Upper lobe of left lung (tissue), 6 donors: ENCODE measurements at regions not wholly inside any gene's neighbourhood (a gene's known extent, or its start where the extent isn't known, plus 50 kb on each side); places are given as distances from the start of the nearest gene placed in this dataset.

Experiments used
- ATAC-seq, 2 donors: fragments of 200-7000 bp; cut with Tn5 transposase; one replicate each; pipeline ENCODE4 v1.9.1; 2022; ENCODE audit warnings: mild to moderate bottlenecking in 2 of 2, moderate library complexity in 2 of 2; ENCODE audit not compliant: low FRiP score in 2 of 2
- DNase-seq, 2 donors: peaks; one replicate each; pipeline ENCODE4 v3.0.0-alpha.2; 2019 to 2020
- H3K27ac ChIP-seq, 4 donors: fragments of 200-600 bp; sonication (generic); one replicate each; pipeline ENCODE4 v1.5.1; 2016 to 2019
- H3K27me3 ChIP-seq, 4 donors: fragments of 200-600 bp; sonication (generic); one replicate each; pipeline ENCODE4 v1.5.1; 2017 to 2019
- H3K36me3 ChIP-seq, 4 donors: fragments of 200-600 bp; sonication (generic); one replicate each; pipeline ENCODE4 v1.5.1; 2016 to 2019
- H3K4me1 ChIP-seq, 4 donors: fragments of 200-600 bp; sonication (generic); one replicate each; pipeline ENCODE4 v1.5.1; 2018 to 2019
- H3K4me3 ChIP-seq, 4 donors: fragments of 200-600 bp; sonication (generic); one replicate each; pipeline ENCODE4 v1.5.1; 2017 to 2019; ENCODE audit warnings: mild to moderate bottlenecking in 2 of 4, moderate library complexity in 1 of 4
- H3K9me3 ChIP-seq, 4 donors: fragments of 200-600 bp; sonication (generic); one replicate each; pipeline ENCODE4 v1.5.1; 2018 to 2019
- EP300 ChIP-seq, 4 donors: sonication (generic); formaldehyde crosslinking; IDR thresholded peaks; one replicate each; pipeline ENCODE4 v1.5.1; 2017; ENCODE audit warnings: antibody characterized with exemption in 4 of 4, control low read depth in 2 of 4
- POLR2A ChIP-seq, 4 donors: fragments of 450-650 bp; IDR thresholded peaks; one replicate each; pipeline ENCODE4 v1.5.1; 2016 to 2017; ENCODE audit warnings: antibody characterized with exemption in 4 of 4, mild to moderate bottlenecking in 2 of 4
- POLR2AphosphoS5 ChIP-seq, 2 donors: sonication (generic); formaldehyde crosslinking; IDR thresholded peaks; one replicate each; pipeline ENCODE4 v1.5.1; 2017; ENCODE audit warnings: antibody characterized with exemption in 2 of 2
- WGBS, 2 donors: methylation state at CpG; one replicate each; pipeline ENCODE4 v1.1.5; 2017 to 2018; 5-methylcytosine and 5-hydroxymethylcytosine counted together
- TF ChIP-seq, protein P1 (sequence below), 6 experiments: fragments of 450-650 bp in 4 of 6; fragments of 200-600 bp in 2 of 6; sonication (generic) in 2 of 6; IDR thresholded peaks; one replicate each; pipeline ENCODE4 v1.5.1; 2016 to 2019; ENCODE audit warnings: antibody characterized with exemption in 6 of 6
- donor health status: DM: no; HTN: no; CAD: no; lungs with moderate emphysema.
- donor health status: DM: no; HTN: yes; CAD: no; lungs with severe emphysema.

DNA sequence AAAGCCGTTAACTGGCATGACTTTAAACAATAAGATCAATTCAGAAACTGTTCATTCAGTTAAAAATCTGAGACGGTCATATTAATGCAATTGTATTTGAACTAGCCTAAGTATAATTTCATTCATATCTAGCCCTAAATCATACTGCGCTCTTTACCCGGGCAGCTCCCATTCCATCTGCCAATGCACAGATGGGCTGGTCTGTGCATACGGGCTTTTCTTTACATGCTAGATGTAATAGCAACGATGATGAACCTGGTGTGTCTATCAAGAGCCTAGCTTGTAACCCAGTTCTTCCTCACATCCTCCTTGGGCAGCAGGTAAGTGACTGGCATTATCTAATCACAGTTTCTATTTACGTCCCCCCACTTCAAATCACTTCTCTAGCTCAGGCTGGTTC, 631.5 kb upstream of the KLHL29 start:
- Histone ChIP-seq H3K9me3 (no peaks in the 10 kb centered on the region), H3K4me1 (no peaks in the 10 kb centered on the region), H3K4me3 (no peak overlapping the region), H3K27ac (no peak overlapping the region), H3K36me3 (no peaks in the 10 kb centered on the region), H3K27me3 (no peaks in the 10 kb centered on the region)
- WGBS, 2 donors = 83 to 85% methylated on average over 7 of the region's 7 CpGs
- DNase-seq (no peak), ATAC-seq (no peak)
- TF ChIP-seq EP300 (IDR thresholded peaks at IDR 0.05) = no peak
- TF ChIP-seq, protein P1, sequence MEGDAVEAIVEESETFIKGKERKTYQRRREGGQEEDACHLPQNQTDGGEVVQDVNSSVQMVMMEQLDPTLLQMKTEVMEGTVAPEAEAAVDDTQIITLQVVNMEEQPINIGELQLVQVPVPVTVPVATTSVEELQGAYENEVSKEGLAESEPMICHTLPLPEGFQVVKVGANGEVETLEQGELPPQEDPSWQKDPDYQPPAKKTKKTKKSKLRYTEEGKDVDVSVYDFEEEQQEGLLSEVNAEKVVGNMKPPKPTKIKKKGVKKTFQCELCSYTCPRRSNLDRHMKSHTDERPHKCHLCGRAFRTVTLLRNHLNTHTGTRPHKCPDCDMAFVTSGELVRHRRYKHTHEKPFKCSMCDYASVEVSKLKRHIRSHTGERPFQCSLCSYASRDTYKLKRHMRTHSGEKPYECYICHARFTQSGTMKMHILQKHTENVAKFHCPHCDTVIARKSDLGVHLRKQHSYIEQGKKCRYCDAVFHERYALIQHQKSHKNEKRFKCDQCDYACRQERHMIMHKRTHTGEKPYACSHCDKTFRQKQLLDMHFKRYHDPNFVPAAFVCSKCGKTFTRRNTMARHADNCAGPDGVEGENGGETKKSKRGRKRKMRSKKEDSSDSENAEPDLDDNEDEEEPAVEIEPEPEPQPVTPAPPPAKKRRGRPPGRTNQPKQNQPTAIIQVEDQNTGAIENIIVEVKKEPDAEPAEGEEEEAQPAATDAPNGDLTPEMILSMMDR (IDR thresholded peaks at IDR 0.05) = no peak
- no peak for TF ChIP-seq POLR2A (IDR thresholded peaks at IDR 0.05)
- TF ChIP-seq POLR2AphosphoS5 (IDR thresholded peaks at IDR 0.05) = no peak

DNA sequence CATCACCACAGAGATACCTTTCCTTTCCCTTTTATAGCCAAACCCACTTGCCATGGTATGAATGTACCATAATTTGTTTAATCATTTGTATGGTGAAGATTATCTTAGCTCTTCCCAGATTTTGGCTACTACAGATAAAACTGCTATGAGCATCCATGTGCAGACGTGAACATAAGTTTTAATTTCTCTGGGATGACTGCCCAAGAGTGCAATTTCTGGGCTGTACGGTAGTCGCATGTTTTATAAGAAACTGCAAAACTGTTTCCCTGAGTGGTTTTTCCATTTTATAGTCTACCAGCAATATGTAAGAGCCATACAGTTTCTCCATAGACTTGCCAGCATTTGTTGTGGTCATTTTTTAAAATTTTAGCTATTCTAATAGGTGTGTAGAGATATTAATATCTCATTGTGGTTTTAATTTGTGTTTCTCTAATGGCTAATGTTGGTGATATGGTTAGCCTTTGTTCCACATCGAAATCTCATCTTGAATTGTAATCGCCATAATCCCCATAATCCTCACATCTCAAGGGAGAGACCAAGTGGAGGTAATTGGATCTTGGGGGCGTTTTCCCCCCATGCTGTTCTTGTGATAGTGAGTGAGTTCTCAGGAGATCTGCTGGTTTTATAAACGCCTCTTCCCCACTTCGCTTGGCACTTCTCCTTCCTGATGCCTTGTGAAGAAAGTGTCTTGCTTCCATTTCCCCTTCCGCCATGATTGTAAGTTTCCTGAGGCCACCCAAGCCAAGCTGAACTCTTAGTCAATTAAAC, 628.5 kb upstream of the KLHL29 start:
- no peak overlapping the region for H3K27ac ChIP-seq
- ATAC-seq (no peak), DNase-seq (no peak)
- no peaks in the 10 kb centered on the region for H3K4me1 ChIP-seq
- no peak overlapping the region for H3K4me3 ChIP-seq
- H3K36me3 ChIP-seq = no peaks in the 10 kb centered on the region
- WGBS, 2 donors = 81 to 84% methylated on average over 9 of the region's 9 CpGs
- H3K27me3 ChIP-seq = no peaks in the 10 kb centered on the region
- TF ChIP-seq POLR2A (IDR thresholded peaks at IDR 0.05) = no peak
- no peak for TF ChIP-seq EP300 (IDR thresholded peaks at IDR 0.05)
- no peak for TF ChIP-seq POLR2AphosphoS5 (IDR thresholded peaks at IDR 0.05)
- TF ChIP-seq, protein P1 (IDR thresholded peaks at IDR 0.05) = no peak
- no peaks in the 10 kb centered on the region for H3K9me3 ChIP-seq

DNA sequence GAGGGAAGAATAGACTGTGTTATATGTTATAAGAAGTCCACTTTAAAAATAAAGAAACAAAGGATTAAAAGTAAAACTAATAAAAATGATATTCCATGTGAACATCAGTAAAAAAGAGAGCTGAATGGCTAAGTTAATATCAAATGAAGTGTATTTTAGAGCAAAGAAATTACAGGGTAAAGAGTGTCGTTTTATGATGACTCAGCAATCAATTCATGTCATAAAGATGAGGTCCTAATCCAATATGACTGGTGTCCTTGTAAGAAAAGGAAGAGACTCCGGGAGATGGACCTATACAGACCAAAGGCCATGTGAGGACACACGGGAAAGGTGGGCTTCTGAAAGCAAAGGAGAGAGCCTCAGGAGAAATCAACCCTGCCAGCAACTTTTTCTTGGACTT, 615.5 kb upstream of the KLHL29 start:
- DNase-seq (no peak), ATAC-seq (no peak)
- H3K4me1 ChIP-seq = no peaks in the 10 kb centered on the region
- no peak overlapping the region for H3K27ac ChIP-seq
- TF ChIP-seq, protein P1 (IDR thresholded peaks at IDR 0.05) = no peak
- TF ChIP-seq POLR2AphosphoS5 (IDR thresholded peaks at IDR 0.05) (no peak), POLR2A (IDR thresholded peaks at IDR 0.05) (no peak), EP300 (IDR thresholded peaks at IDR 0.05) (no peak)
- no peaks in the 10 kb centered on the region for H3K36me3 ChIP-seq
- no peaks in the 10 kb centered on the region for H3K9me3 ChIP-seq
- H3K4me3 ChIP-seq = no peak overlapping the region
- 73 to 75% methylated on average over 3 of the region's 3 CpGs for WGBS, 2 donors
- H3K27me3 ChIP-seq = no peaks in the 10 kb centered on the region

DNA sequence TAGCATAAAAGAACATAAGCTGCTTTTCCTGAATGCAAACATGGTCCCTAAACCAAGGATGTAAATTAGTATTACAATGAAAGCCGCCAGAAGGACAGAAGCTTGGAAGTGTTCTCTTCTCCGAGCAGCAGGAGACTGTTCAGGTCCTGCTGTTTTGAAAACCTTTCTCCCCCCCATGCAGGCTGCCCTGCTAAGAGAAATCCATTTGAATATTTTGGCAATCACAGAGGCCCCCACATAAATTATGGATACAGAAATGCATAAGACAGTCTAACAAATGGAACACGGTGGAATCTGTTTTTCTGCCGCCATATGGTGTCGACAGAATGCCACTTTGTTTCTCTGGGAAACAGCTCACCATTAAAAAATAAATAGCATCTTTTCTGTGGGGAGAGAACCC, 600.4 kb upstream of the KLHL29 start:
- Histone ChIP-seq H3K27ac (no peak overlapping the region), H3K9me3 (no peaks in the 10 kb centered on the region), H3K36me3 (no peaks in the 10 kb centered on the region), H3K27me3 (no peaks in the 10 kb centered on the region), H3K4me3 (no peak overlapping the region), H3K4me1 (no peaks in the 10 kb centered on the region)
- TF ChIP-seq POLR2AphosphoS5 (IDR thresholded peaks at IDR 0.05) (no peak), POLR2A (IDR thresholded peaks at IDR 0.05) (no peak), EP300 (IDR thresholded peaks at IDR 0.05) (no peak)
- TF ChIP-seq, protein P1 (IDR thresholded peaks at IDR 0.05) = no peak
- 76 to 78% methylated on average over 5 of the region's 5 CpGs for WGBS, 2 donors
- ATAC-seq = no peak
- no peak for DNase-seq

DNA sequence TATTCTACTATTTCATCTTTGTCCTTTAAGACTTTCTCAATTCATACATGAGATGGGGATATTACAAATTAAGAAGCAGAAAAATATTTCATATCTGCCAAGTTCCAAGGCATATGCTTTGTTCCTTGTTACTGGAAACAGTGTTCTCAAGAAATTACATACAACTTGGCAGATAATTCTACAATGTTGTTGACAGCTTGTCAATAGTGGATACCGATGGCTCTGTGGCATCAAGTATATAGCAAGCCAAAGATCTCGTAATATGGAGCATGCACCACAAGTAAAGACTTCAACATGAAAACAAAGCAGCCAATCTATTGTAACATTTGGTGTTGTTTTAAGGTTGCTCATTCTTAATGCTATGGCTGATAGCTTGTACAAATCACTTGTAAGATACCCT, 598.2 kb upstream of the KLHL29 start:
- TF ChIP-seq, protein P1 (IDR thresholded peaks at IDR 0.05) = no peak
- TF ChIP-seq EP300 (IDR thresholded peaks at IDR 0.05) (no peak), POLR2AphosphoS5 (IDR thresholded peaks at IDR 0.05) (no peak), POLR2A (IDR thresholded peaks at IDR 0.05) (no peak)
- Histone ChIP-seq H3K27ac (no peak overlapping the region), H3K4me1 (no peaks in the 10 kb centered on the region), H3K36me3 (no peaks in the 10 kb centered on the region), H3K4me3 (no peak overlapping the region), H3K9me3 (no peaks in the 10 kb centered on the region), H3K27me3 (no peaks in the 10 kb centered on the region)
- ATAC-seq = no peak
- DNase-seq = no peak
- WGBS, 2 donors = 90 to 93% methylated on average over 2 of the region's 2 CpGs
